BLaER1 treated with 17β-estradiol and CSF1 and Interleukin-3, amounts not matched to agents 10 nM and 100 nM (cell line): ENCODE measurements at regions not wholly inside any gene's neighbourhood (a gene's known extent, or its start where the extent isn't known, plus 50 kb on each side); places are given as distances from the start of the nearest gene placed in this dataset.

ENCODE experiments used
- H3K27ac ChIP-seq, 11 experiments: shearing (Covaris generic); formaldehyde crosslinking; 2 replicates each; pipeline ENCODE4 v1.8.1; 2022
- H3K27me3 ChIP-seq, 11 experiments: shearing (Covaris generic); formaldehyde crosslinking; 2 replicates each; pipeline ENCODE4 v1.8.1; 2022
- H3K36me3 ChIP-seq, 11 experiments: shearing (Covaris generic); formaldehyde crosslinking; 2 replicates each; pipeline ENCODE4 v1.8.1; 2022
- H3K4me1 ChIP-seq, 10 experiments: shearing (Covaris generic); formaldehyde crosslinking; 2 replicates each; pipeline ENCODE4 v1.8.1; 2022
- H3K4me2 ChIP-seq, 11 experiments: shearing (Covaris generic); formaldehyde crosslinking; 2 replicates each; pipeline ENCODE4 v1.8.1; 2022
- H3K4me3 ChIP-seq, 10 experiments: shearing (Covaris generic); formaldehyde crosslinking; 2 replicates each; pipeline ENCODE4 v1.8.1; 2022
- H3K9ac ChIP-seq, 11 experiments: shearing (Covaris generic); formaldehyde crosslinking; 2 replicates each; pipeline ENCODE4 v1.8.1; 2022
- H3K9me3 ChIP-seq, 11 experiments: shearing (Covaris generic); formaldehyde crosslinking; replicated peaks in 1 of 11; 2 replicates each; pipeline ENCODE4 v1.8.1; 2022
- H4K20me1 ChIP-seq, 11 experiments: shearing (Covaris generic); formaldehyde crosslinking; 2 replicates each; pipeline ENCODE4 v1.8.1; 2022
- Cebpa-rat ChIP-seq, 11 experiments: shearing (Covaris generic); IDR thresholded peaks; 2 replicates each; pipeline ENCODE4 v1.8.1; 2022

- no peaks in the 10 kb centered on the region for H4K20me1 ChIP-seq
- H3K27ac ChIP-seq: peak overlapping the region in 10 of 11 experiments; percentile 50 to 81 (median 68); a peak in 19 of 22 replicates
- no peaks in the 10 kb centered on the region for H3K27me3 ChIP-seq
- no peaks in the 10 kb centered on the region for H3K9me3 ChIP-seq
- no peak for TF ChIP-seq Cebpa-rat (IDR thresholded peaks at IDR 0.05)
- peaks cover 31 to 55% (median 40%) of the 10 kb centered on the region in 10 experiments for H3K4me1 ChIP-seq
- peak overlapping the region; percentile 43 to 79 (median 59) for H3K4me2 ChIP-seq
- no peaks in the 10 kb centered on the region for H3K36me3 ChIP-seq
- H3K4me3 ChIP-seq: peak overlapping the region in 3 of 10 experiments; percentile 7 to 41 (median 37); a peak in 5 of 20 replicates
- H3K9ac ChIP-seq: peak overlapping the region in 8 of 11 experiments; percentile 31 to 65 (median 50); a peak in 14 of 22 replicates
Measured at GRCh38 chr14:61889914-61890351, 127.7 kb downstream of the SNAPC1 start.

GRCh38 chr14:61891170-61891569 lies 128.9 kb downstream of the SNAPC1 start:
- TF ChIP-seq Cebpa-rat (IDR thresholded peaks at IDR 0.05): no peak

GRCh38 chr14:61891810-61892209 lies 129.6 kb downstream of the SNAPC1 start:
- Histone ChIP-seq H3K27me3 (no peaks in the 10 kb centered on the region), H3K9ac (no peak overlapping the region)
- TF ChIP-seq Cebpa-rat (IDR thresholded peaks at IDR 0.05): no peak

More at GRCh38 chr14:61891170-61891569, 128.9 kb downstream of the SNAPC1 start:
- Histone ChIP-seq H3K4me3 (no peak overlapping the region), H4K20me1 (no peaks in the 10 kb centered on the region), H3K27ac (no peak overlapping the region), H3K36me3 (no peaks in the 10 kb centered on the region), H3K9me3 (no peaks in the 10 kb centered on the region), H3K4me1 (peaks cover 30 to 43% (median 35%) of the 10 kb centered on the region in 10 experiments), H3K9ac (no peak overlapping the region), H3K4me2 (no peak overlapping the region), H3K27me3 (no peaks in the 10 kb centered on the region)

GRCh38 chr14:61893371-61893940 lies 131.2 kb downstream of the SNAPC1 start:
- Histone ChIP-seq H4K20me1 (no peaks in the 10 kb centered on the region), H3K36me3 (no peaks in the 10 kb centered on the region), H3K9ac (no peak overlapping the region), H3K4me3 (no peak overlapping the region), H3K4me1 (peaks cover 18 to 26% (median 22%) of the 10 kb centered on the region in 10 experiments), H3K27ac (no peak overlapping the region), H3K4me2 (no peak overlapping the region), H3K9me3 (no peaks in the 10 kb centered on the region), H3K27me3 (no peaks in the 10 kb centered on the region)
- TF ChIP-seq Cebpa-rat (IDR thresholded peaks at IDR 0.05): no peak

More at GRCh38 chr14:61891810-61892209, 129.6 kb downstream of the SNAPC1 start:
- Histone ChIP-seq H3K36me3 (no peaks in the 10 kb centered on the region), H3K4me2 (no peak overlapping the region), H4K20me1 (no peaks in the 10 kb centered on the region), H3K4me1 (peaks cover 30 to 39% (median 35%) of the 10 kb centered on the region in 10 experiments), H3K4me3 (no peak overlapping the region), H3K27ac (no peak overlapping the region), H3K9me3 (no peaks in the 10 kb centered on the region)

- H3K4me2 ChIP-seq: no peak overlapping the region
- no peak overlapping the region for H3K4me3 ChIP-seq
- no peaks in the 10 kb centered on the region for H3K36me3 ChIP-seq
- H4K20me1 ChIP-seq: no peaks in the 10 kb centered on the region
- H3K9ac ChIP-seq: no peak overlapping the region
- H3K27me3 ChIP-seq: no peaks in the 10 kb centered on the region
- H3K4me1 ChIP-seq: peaks cover 9 to 15% (median 11%) of the 10 kb centered on the region in 10 experiments
- H3K9me3 ChIP-seq: no peaks in the 10 kb centered on the region
- no peak for TF ChIP-seq Cebpa-rat (IDR thresholded peaks at IDR 0.05)
- no peak overlapping the region for H3K27ac ChIP-seq
Measured at GRCh38 chr14:61894452-61895077, 132.3 kb downstream of the SNAPC1 start.

DNA sequence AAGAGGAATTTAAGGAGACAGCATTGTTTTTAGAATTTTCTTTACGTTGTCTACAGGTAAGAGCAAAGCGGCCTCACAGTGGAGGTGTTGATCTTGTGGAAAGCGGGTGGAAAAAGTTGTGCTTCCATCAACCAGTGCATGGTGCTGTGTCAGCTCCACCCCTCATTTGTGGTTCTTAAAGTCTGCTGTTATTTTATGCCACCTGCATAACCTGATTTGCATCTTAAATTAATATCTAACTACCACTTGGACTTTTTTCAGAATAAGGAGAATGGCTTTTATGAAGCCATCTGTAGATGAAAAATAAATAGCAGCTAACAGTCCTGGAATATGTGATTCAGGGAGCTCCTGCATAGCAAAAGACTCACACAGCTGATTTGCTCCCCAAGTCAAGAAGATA lies 135.1 kb downstream of the SNAPC1 start:
- Histone ChIP-seq H3K4me3 (no peak overlapping the region), H3K4me2 (no peak overlapping the region)

GRCh38 chr14:61898568-61898967 lies 136.3 kb downstream of the SNAPC1 start:
- Histone ChIP-seq H3K9me3 (peaks cover 0 to 3% (median 0%) of the 10 kb centered on the region in 11 experiments; a peak in 1 of 22 replicates), H3K4me1 (no peaks in the 10 kb centered on the region), H3K4me2 (no peak overlapping the region), H4K20me1 (no peaks in the 10 kb centered on the region), H3K27me3 (no peaks in the 10 kb centered on the region), H3K4me3 (no peak overlapping the region), H3K36me3 (no peaks in the 10 kb centered on the region), H3K9ac (no peak overlapping the region), H3K27ac (no peak overlapping the region)
- TF ChIP-seq Cebpa-rat (IDR thresholded peaks at IDR 0.05): no peak

More for the DNA sequence above, 135.1 kb downstream of the SNAPC1 start:
- Histone ChIP-seq H3K9ac (no peak overlapping the region), H3K27me3 (no peaks in the 10 kb centered on the region), H3K4me1 (peaks cover 0 to 8% (median 0%) of the 10 kb centered on the region in 10 experiments; a peak in 8 of 20 replicates), H4K20me1 (no peaks in the 10 kb centered on the region), H3K27ac (no peak overlapping the region), H3K9me3 (no peaks in the 10 kb centered on the region), H3K36me3 (no peaks in the 10 kb centered on the region)
- no peak for TF ChIP-seq Cebpa-rat (IDR thresholded peaks at IDR 0.05)

DNA sequence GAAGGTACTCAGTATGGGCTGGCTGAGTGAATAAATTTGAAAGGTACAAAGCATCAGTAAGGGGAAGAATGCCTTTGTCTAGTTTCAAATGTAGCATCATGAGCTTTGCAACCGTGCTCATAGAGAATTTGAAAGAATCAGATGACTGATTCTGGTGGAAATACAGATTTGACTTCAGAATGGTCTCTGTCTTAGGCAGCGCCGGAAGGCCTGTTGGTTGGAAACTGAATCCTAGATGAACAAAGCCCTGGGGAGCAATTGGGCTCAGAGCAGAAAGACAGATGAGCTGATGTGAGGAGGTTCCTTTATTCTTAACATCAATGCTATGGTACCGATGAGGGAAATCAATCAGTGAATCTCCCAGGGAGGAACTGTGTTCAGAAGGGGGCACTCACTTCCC lies 137.3 kb downstream of the SNAPC1 start:
- no peak for TF ChIP-seq Cebpa-rat (IDR thresholded peaks at IDR 0.05)
- no peak overlapping the region for H3K9ac ChIP-seq

GRCh38 chr14:61904946-61905345 lies 142.7 kb downstream of the SNAPC1 start:
- H3K9me3 ChIP-seq: peaks cover 0 to 3% (median 0%) of the 10 kb centered on the region in 11 experiments; a peak in 1 of 22 replicates
- no peaks in the 10 kb centered on the region for H3K4me1 ChIP-seq
- no peaks in the 10 kb centered on the region for H4K20me1 ChIP-seq
- no peaks in the 10 kb centered on the region for H3K27me3 ChIP-seq
- no peak overlapping the region for H3K9ac ChIP-seq
- no peak overlapping the region for H3K27ac ChIP-seq
- H3K4me3 ChIP-seq: no peak overlapping the region
- TF ChIP-seq Cebpa-rat (IDR thresholded peaks at IDR 0.05): no peak
- H3K36me3 ChIP-seq: no peaks in the 10 kb centered on the region
- H3K4me2 ChIP-seq: no peak overlapping the region

More for the DNA sequence above, 137.3 kb downstream of the SNAPC1 start:
- no peaks in the 10 kb centered on the region for H3K27me3 ChIP-seq
- H3K27ac ChIP-seq: no peak overlapping the region
- no peaks in the 10 kb centered on the region for H3K36me3 ChIP-seq
- H3K9me3 ChIP-seq: peaks cover 0 to 3% (median 0%) of the 10 kb centered on the region in 11 experiments; a peak in 1 of 22 replicates
- no peak overlapping the region for H3K4me3 ChIP-seq
- no peaks in the 10 kb centered on the region for H3K4me1 ChIP-seq
- H3K4me2 ChIP-seq: no peak overlapping the region
- no peaks in the 10 kb centered on the region for H4K20me1 ChIP-seq
